H9 (cell line): ENCODE measurements at regions not wholly inside any gene's neighbourhood (a gene's known extent, or its start where the extent isn't known, plus 50 kb on each side); places are given as distances from the start of the nearest gene placed in this dataset.

Experiments
- DNase-seq: peaks from one replicate; pipeline ENCODE4 v3.0.0-alpha.2; 2017
- H2AFZ ChIP-seq: one replicate; pipeline ENCODE4 v1.6.1; 2013; ENCODE audit warnings: mild to moderate bottlenecking, low read length, control low read depth, moderate library complexity
- H2AK5ac ChIP-seq: 2 replicates; pipeline ENCODE4 v1.6.1; 2013; ENCODE audit warnings: low read length, control low read depth, mixed read lengths; ENCODE audit not compliant: insufficient read length
- H2BK120ac ChIP-seq: one replicate; pipeline ENCODE4 v1.6.1; 2013; ENCODE audit warnings: low read depth, mild to moderate bottlenecking, low read length, control low read depth, inconsistent platforms; ENCODE audit not compliant: poor library complexity, severe bottlenecking
- H2BK12ac ChIP-seq: 2 replicates; pipeline ENCODE4 v1.6.1; 2013; ENCODE audit warnings: low read length, control low read depth, mixed read lengths, low read depth; ENCODE audit not compliant: insufficient read length
- H2BK15ac ChIP-seq: 2 replicates; pipeline ENCODE4 v1.6.1; 2013; ENCODE audit warnings: low read depth, low read length, control low read depth
- H2BK20ac ChIP-seq: one replicate; pipeline ENCODE4 v1.6.1; 2013; ENCODE audit warnings: low read depth, mild to moderate bottlenecking, low read length, control low read depth, inconsistent platforms; ENCODE audit not compliant: poor library complexity, severe bottlenecking
- H2BK5ac ChIP-seq: 2 replicates; pipeline ENCODE4 v1.6.1; 2013; ENCODE audit warnings: low read length, control low read depth, mixed read lengths; ENCODE audit not compliant: insufficient read length
- H3K14ac ChIP-seq: 2 replicates; pipeline ENCODE4 v1.6.1; 2013; ENCODE audit warnings: low read length, control low read depth; ENCODE audit not compliant: insufficient read depth
- H3K18ac ChIP-seq: 2 replicates; pipeline ENCODE4 v1.6.1; 2013; ENCODE audit warnings: low read depth, mild to moderate bottlenecking, mixed read lengths, low read length, control low read depth; ENCODE audit not compliant: insufficient read length
- H3K23ac ChIP-seq: 2 replicates; pipeline ENCODE4 v1.6.1; 2013; ENCODE audit warnings: low read length, control low read depth, mixed read lengths, low read depth; ENCODE audit not compliant: insufficient read length
- H3K23me2 ChIP-seq: 2 replicates; pipeline ENCODE4 v1.6.1; 2013; ENCODE audit warnings: low read depth, mild to moderate bottlenecking, mixed read lengths, low read length, control low read depth; ENCODE audit not compliant: insufficient read length, poor library complexity, severe bottlenecking
- H3K27ac ChIP-seq: 2 replicates; pipeline ENCODE4 v1.5.1; 2013; ENCODE audit warnings: low read length, control low read depth, mixed read lengths, low read depth; ENCODE audit not compliant: insufficient read length
- H3K27me3 ChIP-seq: 2 replicates; pipeline ENCODE4 v1.6.1; 2013; ENCODE audit warnings: low read length, control low read depth, inconsistent platforms; ENCODE audit not compliant: insufficient read depth
- H3K4ac ChIP-seq: 2 replicates; pipeline ENCODE4 v1.6.1; 2013; ENCODE audit warnings: low read depth, mild to moderate bottlenecking, control low read depth, inconsistent platforms, low read length, moderate library complexity
- H3K4me1 ChIP-seq: 2 replicates; pipeline ENCODE4 v1.6.1; 2013; ENCODE audit warnings: low read length, control low read depth, inconsistent platforms; ENCODE audit not compliant: insufficient read depth
- H3K4me2 ChIP-seq: 2 replicates; pipeline ENCODE4 v1.6.1; 2013; ENCODE audit warnings: low read length, control low read depth, mixed read lengths; ENCODE audit not compliant: insufficient read length, insufficient read depth
- H3K56ac ChIP-seq: 2 replicates; pipeline ENCODE4 v1.6.1; 2013; ENCODE audit warnings: low read depth, mild to moderate bottlenecking, mixed read lengths, low read length, control low read depth; ENCODE audit not compliant: insufficient read length
- H3K79me1 ChIP-seq: 2 replicates; pipeline ENCODE4 v1.6.1; 2013; ENCODE audit warnings: low read depth, mild to moderate bottlenecking, moderate library complexity, low read length, control low read depth, inconsistent platforms; ENCODE audit not compliant: insufficient read depth, poor library complexity, severe bottlenecking
- H3K79me2 ChIP-seq: 2 replicates; pipeline ENCODE4 v1.6.1; 2013; ENCODE audit warnings: low read length, control low read depth, inconsistent platforms; ENCODE audit not compliant: insufficient read depth
- H3K9ac ChIP-seq: 2 replicates; pipeline ENCODE4 v1.6.1; 2013; ENCODE audit warnings: low read length, control low read depth, mixed read lengths; ENCODE audit not compliant: insufficient read length; ENCODE audit errors: extremely low read depth
- H3K9me3 ChIP-seq: one replicate; pipeline ENCODE4 v1.6.1; 2013; ENCODE audit warnings: low read depth, low read length, inconsistent platforms; ENCODE audit not compliant: control insufficient read depth
- H3T11ph ChIP-seq: one replicate; pipeline ENCODE4 v1.6.1; 2013; ENCODE audit warnings: mild to moderate bottlenecking, low read length, control low read depth, inconsistent platforms
- H4K20me1 ChIP-seq: one replicate; pipeline ENCODE4 v1.6.1; 2013; ENCODE audit not compliant: control insufficient read depth, insufficient read length, insufficient read depth
- H4K5ac ChIP-seq: 2 replicates; pipeline ENCODE4 v1.6.1; 2013; ENCODE audit warnings: low read depth, mild to moderate bottlenecking, mixed read lengths, low read length, control low read depth; ENCODE audit not compliant: insufficient read length
- H4K8ac ChIP-seq: replicated peaks from 2 replicates; pipeline ENCODE4 v1.6.1; 2013; ENCODE audit warnings: low read length, control low read depth, mixed read lengths, low read depth; ENCODE audit not compliant: insufficient read length
- H4K91ac ChIP-seq: 2 replicates; pipeline ENCODE4 v1.6.1; 2013; ENCODE audit warnings: low read depth, mild to moderate bottlenecking, moderate library complexity, mixed read lengths, low read length, control low read depth; ENCODE audit not compliant: insufficient read length
- H3K27ac Mint-ChIP-seq, 3 experiments: 2 replicates in 2 of 3; 3 replicates in 1 of 3; pipeline ENCODE4 v1.8.0; 2020 to 2021; ENCODE audit warnings: mixed read lengths in 3 of 3, mild to moderate bottlenecking in 1 of 3, moderate library complexity in 1 of 3
- H3K27me3 Mint-ChIP-seq: 2 replicates; pipeline ENCODE4 v1.8.0; 2021; ENCODE audit warnings: low read depth, mild to moderate bottlenecking, moderate library complexity, mixed read lengths
- H3K36me3 Mint-ChIP-seq, 3 experiments: 2 replicates in 2 of 3; 3 replicates in 1 of 3; pipeline ENCODE4 v1.8.0; 2020 to 2021; ENCODE audit warnings: low read depth in 3 of 3, mixed read lengths in 3 of 3; ENCODE audit not compliant: insufficient read depth in 1 of 3
- H3K4me1 Mint-ChIP-seq, 2 experiments: 2 replicates each; pipeline ENCODE4 v1.8.0; 2020; ENCODE audit warnings: mixed read lengths in 2 of 2
- H3K4me3 Mint-ChIP-seq, 2 experiments: 2 replicates in 1 of 2; 3 replicates in 1 of 2; pipeline ENCODE4 v1.8.0; 2020 to 2021; ENCODE audit warnings: mild to moderate bottlenecking in 2 of 2, mixed read lengths in 2 of 2, moderate library complexity in 1 of 2
- H3K9me3 Mint-ChIP-seq, 2 experiments: 2 replicates in 1 of 2; 3 replicates in 1 of 2; pipeline ENCODE4 v1.8.0; 2020; ENCODE audit warnings: mild to moderate bottlenecking in 2 of 2, mixed read lengths in 2 of 2, moderate library complexity in 1 of 2
- WGBS: extraction: QIAGEN DNeasy Blood & Tissue Kit; methylation state at CpG from one replicate; pipeline ENCODE4 v1.1.7; 2013; ENCODE audit warnings: missing lambda C conversion rate, low lambda C conversion rate, mixed read lengths; ENCODE audit not compliant: insufficient read length; ENCODE audit errors: extremely low coverage; 5-methylcytosine and 5-hydroxymethylcytosine counted together
- TF ChIP-seq, protein P1 (sequence below): fragments of 200-600 bp; sonication (generic); conservative IDR thresholded peaks from 3 replicates; pipeline ENCODE4 v1.8.0; 2021; ENCODE audit warnings: antibody characterized with exemption, mild to moderate bottlenecking

- Histone ChIP-seq H2BK20ac (no peak overlapping the region), H3K9me3 (no peaks in the 10 kb centered on the region), H3K4ac (no peak overlapping the region), H2BK12ac (no peak overlapping the region), H4K20me1 (no peaks in the 10 kb centered on the region), H3K23ac (no peak overlapping the region), H3T11ph (no peak overlapping the region), H2BK120ac (no peak overlapping the region), H3K27ac (no peak overlapping the region), H3K79me2 (no peaks in the 10 kb centered on the region), H3K4me2 (no peak overlapping the region), H3K14ac (peak overlapping the region; percentile 45; the same call in 1 of the 2 replicates), H4K5ac (no peak overlapping the region), H2BK5ac (no peak overlapping the region), H3K18ac (no peak overlapping the region), H3K23me2 (no peaks in the 10 kb centered on the region), H3K56ac (no peak overlapping the region), H3K4me1 (no peaks in the 10 kb centered on the region), H2BK15ac (no peak overlapping the region), H3K79me1 (no peaks in the 10 kb centered on the region), H4K8ac (no peak overlapping the region), H3K9ac (no peak overlapping the region), H2AFZ (no peak overlapping the region), H4K91ac (no peak overlapping the region), H2AK5ac (no peak overlapping the region), H3K27me3 (no peaks in the 10 kb centered on the region)
- H3K27me3 Mint-ChIP-seq: peaks cover 3% of the 10 kb centered on the region
- peaks cover 0 to 5% (median 0%) of the 10 kb centered on the region in 3 experiments; a peak in 3 of 7 replicates for H3K36me3 Mint-ChIP-seq
- no peak overlapping the region for H3K27ac Mint-ChIP-seq
- WGBS: no CpG with 5 or more reads among the region's 10 CpGs
- H3K9me3 Mint-ChIP-seq: peaks cover 0 to 8% of the 10 kb centered on the region in 2 experiments; a peak in 2 of 5 replicates
- TF ChIP-seq, protein P1, sequence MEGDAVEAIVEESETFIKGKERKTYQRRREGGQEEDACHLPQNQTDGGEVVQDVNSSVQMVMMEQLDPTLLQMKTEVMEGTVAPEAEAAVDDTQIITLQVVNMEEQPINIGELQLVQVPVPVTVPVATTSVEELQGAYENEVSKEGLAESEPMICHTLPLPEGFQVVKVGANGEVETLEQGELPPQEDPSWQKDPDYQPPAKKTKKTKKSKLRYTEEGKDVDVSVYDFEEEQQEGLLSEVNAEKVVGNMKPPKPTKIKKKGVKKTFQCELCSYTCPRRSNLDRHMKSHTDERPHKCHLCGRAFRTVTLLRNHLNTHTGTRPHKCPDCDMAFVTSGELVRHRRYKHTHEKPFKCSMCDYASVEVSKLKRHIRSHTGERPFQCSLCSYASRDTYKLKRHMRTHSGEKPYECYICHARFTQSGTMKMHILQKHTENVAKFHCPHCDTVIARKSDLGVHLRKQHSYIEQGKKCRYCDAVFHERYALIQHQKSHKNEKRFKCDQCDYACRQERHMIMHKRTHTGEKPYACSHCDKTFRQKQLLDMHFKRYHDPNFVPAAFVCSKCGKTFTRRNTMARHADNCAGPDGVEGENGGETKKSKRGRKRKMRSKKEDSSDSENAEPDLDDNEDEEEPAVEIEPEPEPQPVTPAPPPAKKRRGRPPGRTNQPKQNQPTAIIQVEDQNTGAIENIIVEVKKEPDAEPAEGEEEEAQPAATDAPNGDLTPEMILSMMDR: no peak
- no peaks in the 10 kb centered on the region for H3K4me1 Mint-ChIP-seq
- DNase-seq: no peak
- H3K4me3 Mint-ChIP-seq: no peak overlapping the region
Observed at GRCh38 chr20:60765821-60766403, 486.1 kb upstream of the CDH4 start.
